ENCODE measurements at regions not wholly inside any gene's neighbourhood (a gene's known extent, or its start where the extent isn't known, plus 50 kb on each side); places are given as distances from the start of the nearest gene placed in this dataset.

GRCh38 chr11:95661162-95661561 is 128.4 kb downstream of the FAM76B start:
- WGBS: 92% methylated on average over 2 of the region's 2 CpGs
- Histone ChIP-seq H3K9me3 (no peaks in the 10 kb centered on the region), H3K36me3 (no peaks in the 10 kb centered on the region), H3K27me3 (no peaks in the 10 kb centered on the region), H3K27ac (no peak overlapping the region), H3K4me1 (no peaks in the 10 kb centered on the region), H3K4me3 (no peak overlapping the region)
- DNase-seq (ENCODE audit: low spot score in 2 of 2): no peak
- no peak for TF ChIP-seq POLR2A (IDR thresholded peaks at IDR 0.05)
- TF ChIP-seq CTCF (IDR thresholded peaks at IDR 0.05): no peak
- TF ChIP-seq POLR2AphosphoS5 (IDR thresholded peaks at IDR 0.05): no peak
- no peak for TF ChIP-seq EP300 (IDR thresholded peaks at IDR 0.05)

GRCh38 chr11:95660038-95660437 is 129.5 kb downstream of the FAM76B start:
- TF ChIP-seq POLR2A (IDR thresholded peaks at IDR 0.05): no peak
- no peak for TF ChIP-seq EP300 (IDR thresholded peaks at IDR 0.05)
- TF ChIP-seq CTCF (IDR thresholded peaks at IDR 0.05): no peak
- TF ChIP-seq POLR2AphosphoS5 (IDR thresholded peaks at IDR 0.05): no peak
- Histone ChIP-seq H3K9me3 (no peaks in the 10 kb centered on the region), H3K27me3 (no peaks in the 10 kb centered on the region), H3K4me1 (no peaks in the 10 kb centered on the region), H3K27ac (no peak overlapping the region), H3K36me3 (no peaks in the 10 kb centered on the region), H3K4me3 (no peak overlapping the region)
- DNase-seq (ENCODE audit: low spot score in 2 of 2): no peak

- no peak for DNase-seq (ENCODE audit: low spot score in 2 of 2)
- Histone ChIP-seq H3K27ac (no peak overlapping the region), H3K4me3 (no peak overlapping the region), H3K36me3 (no peaks in the 10 kb centered on the region), H3K9me3 (no peaks in the 10 kb centered on the region), H3K4me1 (no peaks in the 10 kb centered on the region), H3K27me3 (no peaks in the 10 kb centered on the region)
- TF ChIP-seq EP300 (IDR thresholded peaks at IDR 0.05) (no peak), CTCF (IDR thresholded peaks at IDR 0.05) (no peak), POLR2AphosphoS5 (IDR thresholded peaks at IDR 0.05) (no peak), POLR2A (IDR thresholded peaks at IDR 0.05) (no peak)
- 90% methylated on average over 1 of the region's 1 CpG for WGBS
These were observed 130.5 kb downstream of the FAM76B start for GRCh38 chr11:95659088-95659487.

GRCh38 chr11:95655536-95655935 is 134.0 kb downstream of the FAM76B start:
- no peak for TF ChIP-seq EP300 (IDR thresholded peaks at IDR 0.05)
- no peak for TF ChIP-seq POLR2A (IDR thresholded peaks at IDR 0.05)
- no peak for TF ChIP-seq POLR2AphosphoS5 (IDR thresholded peaks at IDR 0.05)
- TF ChIP-seq CTCF (IDR thresholded peaks at IDR 0.05): no peak
- Histone ChIP-seq H3K27ac (no peak overlapping the region), H3K9me3 (no peaks in the 10 kb centered on the region), H3K36me3 (no peaks in the 10 kb centered on the region), H3K4me3 (no peak overlapping the region), H3K4me1 (peaks cover 8% of the 10 kb centered on the region), H3K27me3 (no peaks in the 10 kb centered on the region)
- no peak for DNase-seq (ENCODE audit: low spot score in 2 of 2)
- 47% methylated on average over 1 of the region's 1 CpG for WGBS

GRCh38 chr11:95653680-95654079 is 135.9 kb downstream of the FAM76B start:
- H3K4me1 ChIP-seq: peaks cover 8% of the 10 kb centered on the region
- no peaks in the 10 kb centered on the region for H3K36me3 ChIP-seq
- no peak overlapping the region for H3K27ac ChIP-seq
- H3K27me3 ChIP-seq: no peaks in the 10 kb centered on the region
- TF ChIP-seq POLR2AphosphoS5 (IDR thresholded peaks at IDR 0.05): no peak
- no peak for TF ChIP-seq CTCF (IDR thresholded peaks at IDR 0.05)
- no peak for TF ChIP-seq POLR2A (IDR thresholded peaks at IDR 0.05)
- TF ChIP-seq EP300 (IDR thresholded peaks at IDR 0.05): no peak
- H3K4me3 ChIP-seq: no peak overlapping the region
- 100% methylated on average over 1 of the region's 1 CpG for WGBS
- no peaks in the 10 kb centered on the region for H3K9me3 ChIP-seq
- no peak for DNase-seq (ENCODE audit: low spot score in 2 of 2)
